ENCODE measurements at regions not wholly inside any gene's neighbourhood (a gene's known extent, or its start where the extent isn't known, plus 50 kb on each side); places are given as distances from the start of the nearest gene placed in this dataset.

DNA sequence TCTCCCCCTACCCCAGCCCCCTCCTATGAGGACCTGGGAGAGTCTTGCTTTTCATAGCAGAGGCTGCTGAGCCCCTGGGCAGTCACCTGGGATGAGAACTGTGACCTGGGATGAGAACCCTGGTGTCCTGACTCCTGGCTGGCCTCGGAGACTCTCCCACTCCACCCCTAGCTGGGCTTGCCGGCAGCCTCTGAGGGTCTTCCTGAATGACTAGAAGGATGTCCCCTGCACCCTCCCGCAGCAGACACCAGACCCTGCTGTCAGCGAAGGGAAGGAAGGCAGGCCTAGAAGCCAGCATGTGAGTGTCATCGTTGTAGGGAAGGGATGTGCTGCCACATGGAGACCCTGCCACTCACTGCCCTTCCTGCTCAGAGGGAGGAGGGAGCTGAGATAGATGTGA is 203.4 kb upstream of the ZNF536 start:
- no peaks in the 10 kb centered on the region for H3K4me1 ChIP-seq
- no peak for DNase-seq
- TF ChIP-seq CTCF (IDR thresholded peaks at IDR 0.05; ENCODE audit: borderline replicate concordance): no peak
- no peak overlapping the region for H3K27ac ChIP-seq (replicated peaks)
- peaks cover 20% of the 10 kb centered on the region for H3K27me3 ChIP-seq (ENCODE audit: low read depth)
- no peaks in the 10 kb centered on the region for H3K36me3 ChIP-seq
- H3K9me3 ChIP-seq (replicated peaks): no peaks in the 10 kb centered on the region
- intact Hi-C loops (cut with micrococcal nuclease): no loop called here
- no peak overlapping the region for H3K4me3 ChIP-seq

DNA sequence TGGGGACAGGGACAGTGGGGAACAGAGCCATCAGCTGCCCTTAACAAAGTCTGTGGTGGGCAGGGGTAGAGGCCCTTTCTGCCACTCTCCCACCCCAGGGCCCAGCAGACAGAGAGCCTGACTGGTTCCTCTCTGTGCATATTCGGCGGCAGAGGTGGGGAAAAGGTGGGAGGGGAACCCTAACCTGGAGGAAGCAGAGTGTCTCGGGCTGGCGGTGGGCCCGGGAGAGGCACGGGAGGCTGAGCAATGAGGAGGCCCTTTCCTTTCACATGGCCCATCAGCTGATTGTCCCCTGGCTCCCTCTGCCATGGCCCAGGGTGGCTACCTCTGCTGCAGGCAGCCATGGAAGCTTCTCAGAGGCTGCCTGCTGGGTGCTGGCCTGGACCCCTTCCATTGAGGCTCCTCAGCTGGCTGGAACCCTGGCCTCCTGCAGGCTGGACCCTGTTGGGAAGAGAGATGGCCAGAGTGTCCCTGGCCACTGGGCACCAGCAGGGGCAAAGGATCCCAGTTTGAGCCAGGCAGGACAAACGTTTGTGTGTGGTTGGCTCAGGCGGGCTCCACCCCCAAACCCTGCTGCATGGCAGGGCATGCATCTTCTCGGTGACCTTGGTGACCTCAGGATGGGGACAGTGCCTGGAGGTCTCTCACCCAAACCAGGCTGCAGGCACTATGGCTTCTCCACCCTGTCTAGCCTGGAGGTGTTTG is 202.8 kb upstream of the ZNF536 start:
- Histone ChIP-seq H3K27ac (replicated peaks) (no peak overlapping the region), H3K27me3 (ENCODE audit: low read depth) (peaks cover 20% of the 10 kb centered on the region), H3K4me1 (no peaks in the 10 kb centered on the region), H3K9me3 (replicated peaks) (no peaks in the 10 kb centered on the region), H3K36me3 (no peaks in the 10 kb centered on the region), H3K4me3 (no peak overlapping the region)
- TF ChIP-seq CTCF (IDR thresholded peaks at IDR 0.05; ENCODE audit: borderline replicate concordance): no peak
- intact Hi-C loops (cut with micrococcal nuclease): no loop called here
- no peak for DNase-seq

- no peaks in the 10 kb centered on the region for H3K4me1 ChIP-seq
- DNase-seq: no peak
- peaks cover 20% of the 10 kb centered on the region for H3K27me3 ChIP-seq (ENCODE audit: low read depth)
- no peak overlapping the region for H3K27ac ChIP-seq (replicated peaks)
- H3K4me3 ChIP-seq: no peak overlapping the region
- H3K9me3 ChIP-seq (replicated peaks): no peaks in the 10 kb centered on the region
- no peak for TF ChIP-seq CTCF (IDR thresholded peaks at IDR 0.05; ENCODE audit: borderline replicate concordance)
- H3K36me3 ChIP-seq: no peaks in the 10 kb centered on the region
- intact Hi-C loops (cut with micrococcal nuclease): no loop called here
Measured at GRCh38 chr19:30170081-30170480, 202.1 kb upstream of the ZNF536 start.

- Histone ChIP-seq H3K27me3 (ENCODE audit: low read depth) (peaks cover 20% of the 10 kb centered on the region), H3K4me1 (no peaks in the 10 kb centered on the region), H3K27ac (replicated peaks) (no peak overlapping the region), H3K4me3 (no peak overlapping the region), H3K9me3 (replicated peaks) (no peaks in the 10 kb centered on the region), H3K36me3 (no peaks in the 10 kb centered on the region)
- DNase-seq: no peak
- TF ChIP-seq CTCF (IDR thresholded peaks at IDR 0.05; ENCODE audit: borderline replicate concordance): no peak
- intact Hi-C loops (cut with micrococcal nuclease): no loop called here
Measured at GRCh38 chr19:30170495-30171137, 201.6 kb upstream of the ZNF536 start.

GRCh38 chr19:30171138-30171635 is 201.0 kb upstream of the ZNF536 start:
- TF ChIP-seq CTCF (IDR thresholded peaks at IDR 0.05; ENCODE audit: borderline replicate concordance): no peak
- H3K27me3 ChIP-seq (ENCODE audit: low read depth): peaks cover 20% of the 10 kb centered on the region
- no peaks in the 10 kb centered on the region for H3K4me1 ChIP-seq
- H3K36me3 ChIP-seq: no peaks in the 10 kb centered on the region
- H3K27ac ChIP-seq (replicated peaks): no peak overlapping the region
- intact Hi-C loops (cut with micrococcal nuclease): no loop called here
- no peak for DNase-seq
- no peak overlapping the region for H3K4me3 ChIP-seq
- no peaks in the 10 kb centered on the region for H3K9me3 ChIP-seq (replicated peaks)

Measured in left ventricle myocardium inferior (tissue), 1 donor.